Prostate gland (tissue), 2 donors: ENCODE measurements at regions not wholly inside any gene's neighbourhood (a gene's known extent, or its start where the extent isn't known, plus 50 kb on each side); places are given as distances from the start of the nearest gene placed in this dataset.

Experiments used
- CTCF ChIP-seq, 4 experiments: fragments of 200-600 bp in 2 of 4; fragments of 450-650 bp in 2 of 4; sonication (generic) in 2 of 4; IDR thresholded peaks; 1 replicate in 3 of 4; 2 replicates in 1 of 4; pipeline ENCODE4 v1.5.1; 2016 to 2019; ENCODE audit warnings: antibody characterized with exemption in 4 of 4, mild to moderate bottlenecking in 2 of 4, moderate library complexity in 2 of 4
- POLR2A ChIP-seq: fragments of 450-650 bp; IDR thresholded peaks from one replicate; pipeline ENCODE4 v1.6.1; 2016; ENCODE audit warnings: antibody characterized with exemption, mild to moderate bottlenecking
- POLR2AphosphoS5 ChIP-seq: sonication (generic); formaldehyde crosslinking; IDR thresholded peaks from one replicate; pipeline ENCODE4 v1.6.1; 2017; ENCODE audit warnings: antibody characterized with exemption

GRCh38 chr5:144944936-144945335, 774.3 kb downstream of the KCTD16 start:
- TF ChIP-seq CTCF (IDR thresholded peaks at IDR 0.05): no peak
- TF ChIP-seq POLR2A: no peak
- TF ChIP-seq POLR2AphosphoS5: no peak
